Sciatic nerve (tissue), 2 donors: ENCODE measurements at regions not wholly inside any gene's neighbourhood (a gene's known extent, or its start where the extent isn't known, plus 50 kb on each side); places are given as distances from the start of the nearest gene placed in this dataset.
"Not testable (repeated sequence)": the region's sequence is repeated elsewhere in the genome, so short reads cannot be mapped to it uniquely, and the experiment has no call there.

Experiments
- ATAC-seq: fragments of 200-7000 bp; cut with Tn5 transposase; one replicate; pipeline ENCODE4 v1.9.1; 2020; ENCODE audit warnings: mild to moderate bottlenecking, moderate library complexity
- DNase-seq: peaks from one replicate; pipeline ENCODE4 v3.0.0-alpha.2; 2020; ENCODE audit warnings: low spot score
- intact Hi-C: fragments of 100-400 bp; cut with DNase I; formaldehyde crosslinking; loops from one replicate; pipeline ENCODE4 v1.14.2; 2022
- donor health status: DM: no; HTN: no; CAD: no.
- donor health status: DM: no; HTN: no; CAD: no.

- intact Hi-C loops: no loop called here
- no peak for DNase-seq
- peak; percentile 75 for ATAC-seq
Measured at GRCh38 chr7:153524070-153524601, 528.1 kb upstream of the DPP6 start.

- intact Hi-C loops: no loop called here
- ATAC-seq (no peak), DNase-seq (no peak)
Measured at GRCh38 chr7:153529100-153529499, 523.1 kb upstream of the DPP6 start.

DNA sequence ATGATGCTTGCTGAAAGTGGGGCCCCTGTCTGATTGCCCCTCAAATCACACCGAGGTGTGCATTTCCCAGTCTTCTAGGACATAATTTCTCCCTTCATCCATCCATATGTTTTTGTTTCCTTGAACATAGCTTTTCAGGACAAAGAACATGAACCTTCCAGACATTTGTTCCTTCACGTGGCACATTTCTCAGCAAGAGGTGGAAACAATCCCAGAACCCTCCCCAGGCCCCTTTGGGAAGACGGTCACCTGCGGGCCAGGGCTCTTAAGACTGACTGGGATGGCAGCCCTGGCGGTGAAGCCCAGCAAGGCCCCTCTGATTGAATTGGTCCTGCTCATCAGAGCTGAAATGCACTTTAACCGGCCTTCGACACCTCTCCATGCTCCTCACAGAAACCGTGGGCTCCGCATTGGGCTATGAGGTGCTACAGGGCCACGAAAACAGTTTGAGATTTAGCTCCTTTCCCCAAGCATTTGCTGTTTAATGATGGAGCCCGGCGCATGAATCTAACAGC lies 522.5 kb upstream of the DPP6 start:
- ATAC-seq (no peak), DNase-seq (no peak)
- intact Hi-C loops: no loop called here

DNA sequence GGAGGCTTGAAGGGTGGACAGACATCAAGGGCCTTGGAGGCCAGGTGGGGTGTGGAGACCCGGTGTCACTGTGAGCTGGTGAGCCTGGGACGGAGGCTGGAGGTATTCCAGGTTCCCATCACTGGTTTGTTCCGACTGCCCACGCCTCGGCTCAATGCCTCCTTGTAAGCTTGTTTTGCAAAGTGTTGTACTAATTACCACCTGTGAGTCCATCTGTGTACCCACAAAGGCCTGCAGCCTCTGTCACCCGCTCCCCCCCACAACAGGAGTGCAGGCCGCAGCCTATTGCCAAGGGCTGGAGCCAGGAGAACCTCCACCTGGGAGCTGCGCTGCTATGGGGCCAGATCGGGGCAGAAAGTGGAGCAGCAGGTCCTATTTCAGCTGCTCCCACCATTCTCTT lies 521.8 kb upstream of the DPP6 start:
- DNase-seq: no peak
- intact Hi-C loops: no loop called here
- no peak for ATAC-seq

DNA sequence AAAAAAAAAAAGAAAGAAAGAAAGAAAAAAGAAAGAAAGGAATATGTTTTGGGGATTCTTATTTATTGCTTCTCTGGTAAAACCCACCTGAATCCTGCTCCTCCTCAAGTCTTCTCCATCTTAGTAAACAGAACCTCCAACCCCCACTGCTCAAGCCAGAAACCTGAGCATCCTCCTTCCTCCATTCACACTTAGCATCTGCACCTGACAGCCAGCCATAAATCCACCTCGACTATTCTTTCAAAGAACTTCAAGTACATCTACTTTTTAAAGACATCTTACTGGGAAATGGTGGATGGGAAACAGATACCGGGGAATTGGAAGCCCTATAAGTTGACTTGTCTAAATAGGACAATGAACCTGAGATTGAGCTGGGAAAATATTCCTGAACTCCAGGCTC lies 519.9 kb upstream of the DPP6 start:
- DNase-seq: no peak

DNA sequence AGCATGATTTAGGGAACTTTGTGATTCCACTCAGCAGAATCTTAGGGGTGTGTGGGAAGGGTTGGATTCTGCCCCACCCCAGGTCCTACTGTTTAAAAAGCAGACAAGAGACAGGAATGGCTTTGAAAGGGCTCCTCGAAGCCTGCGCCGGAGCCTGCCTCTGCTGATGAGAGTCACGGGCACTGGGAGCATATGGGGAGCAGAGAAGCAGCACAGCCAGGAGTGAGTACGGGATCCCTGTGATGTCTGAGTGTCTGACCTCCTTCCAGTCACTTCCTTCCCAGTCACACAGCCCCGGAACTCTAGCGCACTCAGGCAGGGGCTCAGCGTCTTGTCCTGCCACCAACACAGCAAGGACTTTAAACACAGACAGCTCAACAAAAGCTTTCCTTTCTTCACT lies 514.9 kb upstream of the DPP6 start:
- ATAC-seq: no peak
- no peak for DNase-seq
- intact Hi-C loops: no loop called here

More for the DNA sequence above, 519.9 kb upstream of the DPP6 start:
- ATAC-seq: no peak
- intact Hi-C loops: no loop called here

- intact Hi-C loops: no loop called here
- DNase-seq: no peak
- ATAC-seq: peak; percentile 52
Measured at GRCh38 chr7:153541903-153542302, 510.3 kb upstream of the DPP6 start.

DNA sequence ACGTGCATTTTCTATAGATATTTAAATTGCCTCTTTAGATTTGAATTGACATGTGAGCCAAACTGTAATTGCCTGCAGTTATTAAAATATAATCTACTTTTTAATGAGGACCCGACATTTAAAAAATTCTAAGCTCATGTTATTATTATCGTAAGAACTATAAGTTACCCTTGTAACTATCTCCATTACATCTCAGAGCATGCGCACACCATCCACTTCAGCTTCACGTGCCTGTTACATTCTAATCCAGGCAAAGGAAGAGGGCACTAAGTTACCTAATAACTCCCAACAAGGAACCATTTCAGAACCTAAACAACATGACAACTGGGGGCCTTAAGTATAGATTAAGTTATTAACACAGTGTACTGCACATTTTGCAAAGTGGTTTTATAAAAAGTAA lies 509.0 kb upstream of the DPP6 start:
- intact Hi-C loops: no loop called here
- DNase-seq: no peak
- ATAC-seq: no peak

- intact Hi-C loops: no loop called here
- ATAC-seq (no peak), DNase-seq (no peak)
Measured at GRCh38 chr7:153550173-153550572, 502.0 kb upstream of the DPP6 start.

DNA sequence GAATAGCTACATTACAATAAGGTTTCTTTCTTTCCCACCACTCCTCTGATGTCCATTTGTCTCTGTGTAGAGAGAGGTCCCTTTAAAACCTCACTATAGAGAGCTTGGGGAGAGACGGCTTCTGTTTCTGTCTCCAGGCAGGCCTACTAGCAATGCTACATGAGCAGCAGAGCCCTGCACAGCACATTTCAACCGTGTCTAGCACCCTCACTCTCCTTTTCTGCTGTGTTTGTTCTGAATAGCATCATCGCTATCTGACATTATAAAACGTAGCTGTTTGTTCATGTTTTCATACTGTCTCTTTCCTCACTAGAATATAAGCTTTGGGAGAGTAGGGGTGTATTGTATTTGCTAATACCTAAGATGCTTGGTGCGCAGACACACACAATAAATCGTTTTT lies 487.8 kb upstream of the DPP6 start:
- ATAC-seq (no peak), DNase-seq (no peak)
- intact Hi-C loops: no loop called here

- ATAC-seq: no peak
- intact Hi-C loops: no loop called here
- no peak for DNase-seq
Measured at GRCh38 chr7:153566324-153566723, 485.9 kb upstream of the DPP6 start.

GRCh38 chr7:153567426-153567825 lies 484.8 kb upstream of the DPP6 start:
- peak; percentile 69 for DNase-seq
- ATAC-seq: peak; percentile 95
- intact Hi-C loops: no loop called here

- intact Hi-C loops, DNase-seq, ATAC-seq: not testable (repeated sequence)
Measured at GRCh38 chr7:153569520-153569919, 482.7 kb upstream of the DPP6 start.

DNA sequence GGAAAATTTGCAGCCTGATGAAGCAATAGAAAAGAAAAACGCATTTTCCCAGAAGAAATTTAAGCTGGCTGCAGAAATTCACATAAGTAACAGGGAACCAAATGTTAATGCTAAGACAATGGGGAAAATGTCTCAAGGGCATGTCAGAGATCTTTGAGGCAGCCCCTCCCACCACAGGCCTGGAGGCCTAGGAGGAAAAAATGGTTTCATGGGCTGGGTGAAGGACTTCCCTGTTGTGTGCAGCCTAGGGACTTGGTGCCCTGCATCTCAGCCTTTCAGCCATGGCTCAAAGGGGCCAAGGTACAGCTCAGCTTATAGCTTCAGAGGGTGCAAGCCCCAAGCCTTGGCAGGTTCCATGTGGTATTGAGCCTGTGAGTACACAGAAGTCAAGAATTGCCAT lies 476.1 kb upstream of the DPP6 start:
- intact Hi-C loops: no loop called here
- no peak for ATAC-seq
- DNase-seq: no peak

GRCh38 chr7:153581419-153581818 lies 470.8 kb upstream of the DPP6 start:
- DNase-seq (no peak), ATAC-seq (no peak)
- intact Hi-C loops: no loop called here

- intact Hi-C loops: no loop called here
- DNase-seq: no peak
- ATAC-seq: no peak
Measured at GRCh38 chr7:153584132-153584531, 468.1 kb upstream of the DPP6 start.

- DNase-seq (no peak), ATAC-seq (no peak)
- intact Hi-C loops: no loop called here
Measured at GRCh38 chr7:153588586-153588985, 463.6 kb upstream of the DPP6 start.

- intact Hi-C loops: no loop called here
- ATAC-seq: no peak
- no peak for DNase-seq
Measured at GRCh38 chr7:153590136-153590535, 462.1 kb upstream of the DPP6 start.

GRCh38 chr7:153590571-153590970 lies 461.6 kb upstream of the DPP6 start:
- ATAC-seq (no peak), DNase-seq (no peak)
- intact Hi-C loops: no loop called here

DNA sequence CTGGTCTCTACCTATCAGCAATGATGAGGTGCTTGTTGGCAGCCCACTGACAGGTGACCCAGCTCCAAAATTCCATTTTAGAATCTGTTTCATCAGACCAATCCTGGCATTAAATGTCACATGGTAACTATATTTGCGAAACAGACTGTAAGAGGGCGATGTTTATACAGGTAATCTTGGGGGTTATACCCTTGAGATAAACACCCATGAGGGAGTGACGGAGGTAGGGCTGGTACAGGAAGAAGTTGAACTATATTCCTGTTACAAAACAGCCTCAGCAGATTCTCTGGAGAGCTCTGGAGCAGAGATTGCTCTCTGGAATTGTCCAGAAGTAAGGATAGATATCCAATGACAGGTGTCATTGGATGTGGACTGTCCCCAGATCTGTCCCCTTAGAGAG lies 444.8 kb upstream of the DPP6 start:
- no peak for ATAC-seq
- intact Hi-C loops: no loop called here
- DNase-seq: no peak

GRCh38 chr7:153616711-153617325 lies 435.4 kb upstream of the DPP6 start:
- ATAC-seq (peak; percentile 41), DNase-seq (no peak)
- intact Hi-C loops: no loop called here
